Mammary epithelial cell (primary cell): ENCODE measurements at regions not wholly inside any gene's neighbourhood (a gene's known extent, or its start where the extent isn't known, plus 50 kb on each side); places are given as distances from the start of the nearest gene placed in this dataset.

Experiments used
- CTCF ChIP-seq, 2 donors: IDR thresholded peaks in 1 of 2; conservative IDR thresholded peaks in 1 of 2; 2 replicates each; pipeline ENCODE4 v1.5.1; 2011 to 2012; ENCODE audit warnings: inconsistent platforms in 2 of 2, low read length in 2 of 2, mild to moderate bottlenecking in 2 of 2, control low read depth in 1 of 2, low read depth in 1 of 2; ENCODE audit not compliant: insufficient read depth in 1 of 2; ENCODE audit errors: extremely low read depth in 1 of 2
- EZH2 ChIP-seq: IDR thresholded peaks from 2 replicates; pipeline ENCODE4 v1.6.1; 2012; ENCODE audit warnings: low read length, inconsistent platforms, borderline replicate concordance

GRCh38 chr7:24402655-24403054 is 118.7 kb downstream of the NPY start:
- TF ChIP-seq CTCF (conservative IDR thresholded peaks at IDR 0.05 in 1 of 2, IDR thresholded peaks at IDR 0.05 in 1 of 2; ENCODE audit: extremely low read depth in 1 of 2, insufficient read depth in 1 of 2, low read depth in 1 of 2, low read length in 2 of 2) (no peak), EZH2 (no peak)
